ENCODE measurements at regions not wholly inside any gene's neighbourhood (a gene's known extent, or its start where the extent isn't known, plus 50 kb on each side); places are given as distances from the start of the nearest gene placed in this dataset.

GRCh38 chr3:69585472-69585871 is 153.8 kb upstream of the MITF start:
- H3K4ac ChIP-seq (ENCODE audit: low read depth in 1 of 2, low read length in 2 of 2), result no peak overlapping the region
- H3K4me1 ChIP-seq (ENCODE audit: control insufficient read depth, insufficient read depth, low read depth, low read length), result no peaks in the 10 kb centered on the region
- no peak overlapping the region for H2BK15ac ChIP-seq (ENCODE audit: low read depth, poor library complexity, severe bottlenecking)
- no peak overlapping the region for H3K27ac ChIP-seq (ENCODE audit: low read length, poor library complexity, severe bottlenecking)
- peaks cover 0 to 9% of the 10 kb centered on the region in 2 experiments for H3K27me3 ChIP-seq (ENCODE audit: control insufficient read depth in 1 of 2, insufficient read depth in 1 of 2, low read length in 2 of 2)
- H3K14ac ChIP-seq (ENCODE audit: low read length in 2 of 2), result no peak overlapping the region
- H4K91ac ChIP-seq (ENCODE audit: low read length), result no peak overlapping the region
- WGBS, result 89% methylated on average over 1 of the region's 1 CpG
- DNase-seq, result no peak
- H2BK120ac ChIP-seq (ENCODE audit: low read depth, low read length), result no peak overlapping the region
- H3K9me3 ChIP-seq (ENCODE audit: control insufficient read depth, low read length), result peaks cover 29% of the 10 kb centered on the region
- H2AK5ac ChIP-seq (ENCODE audit: low read length, severe bottlenecking), result no peak overlapping the region
- H3K79me1 ChIP-seq (replicated peaks; ENCODE audit: low read length, poor library complexity, severe bottlenecking), result no peaks in the 10 kb centered on the region
- H3K18ac ChIP-seq (ENCODE audit: low read depth in 1 of 2, low read length in 2 of 2), result no peak overlapping the region
- no peaks in the 10 kb centered on the region for H3K36me3 ChIP-seq (ENCODE audit: control insufficient read depth in 1 of 2, insufficient read depth in 2 of 2, low read depth in 1 of 2, low read length in 2 of 2)
- H2BK5ac ChIP-seq (ENCODE audit: low read depth, low read length, poor library complexity, severe bottlenecking), result no peak overlapping the region
- no peak overlapping the region for H3K23ac ChIP-seq (ENCODE audit: low read length in 2 of 2)
- H4K8ac ChIP-seq (ENCODE audit: low read length), result no peak overlapping the region
- H3K9ac ChIP-seq (ENCODE audit: low read length), result no peak overlapping the region
- no peak overlapping the region for H3K4me3 ChIP-seq (ENCODE audit: insufficient read depth in 1 of 2, low read depth in 1 of 2, low read length in 2 of 2)
- H3K4me2 ChIP-seq (ENCODE audit: low read length, poor library complexity, severe bottlenecking), result no peak overlapping the region
- H2AFZ ChIP-seq (ENCODE audit: low read depth, low read length), result no peak overlapping the region
- no peak overlapping the region for H2BK12ac ChIP-seq (ENCODE audit: low read length in 2 of 2)

- Histone ChIP-seq H3K79me1 (replicated peaks; ENCODE audit: low read length, poor library complexity, severe bottlenecking) (no peaks in the 10 kb centered on the region), H2BK15ac (ENCODE audit: low read depth, poor library complexity, severe bottlenecking) (no peak overlapping the region), H3K27me3 (ENCODE audit: control insufficient read depth in 1 of 2, insufficient read depth in 1 of 2, low read length in 2 of 2) (peaks cover 3 to 18% of the 10 kb centered on the region in 2 experiments), H2BK120ac (ENCODE audit: low read depth, low read length) (no peak overlapping the region), H3K23ac (ENCODE audit: low read length in 2 of 2) (no peak overlapping the region), H2BK5ac (ENCODE audit: low read depth, low read length, poor library complexity, severe bottlenecking) (no peak overlapping the region), H3K4ac (ENCODE audit: low read depth in 1 of 2, low read length in 2 of 2) (no peak overlapping the region), H3K18ac (ENCODE audit: low read depth in 1 of 2, low read length in 2 of 2) (no peak overlapping the region), H3K9me3 (ENCODE audit: control insufficient read depth, low read length) (peaks cover 15% of the 10 kb centered on the region), H4K8ac (ENCODE audit: low read length) (no peak overlapping the region), H3K9ac (ENCODE audit: low read length) (no peak overlapping the region), H2BK12ac (ENCODE audit: low read length in 2 of 2) (no peak overlapping the region), H2AFZ (ENCODE audit: low read depth, low read length) (no peak overlapping the region), H3K4me2 (ENCODE audit: low read length, poor library complexity, severe bottlenecking) (no peak overlapping the region), H3K4me1 (ENCODE audit: control insufficient read depth, insufficient read depth, low read depth, low read length) (no peaks in the 10 kb centered on the region), H3K27ac (ENCODE audit: low read length, poor library complexity, severe bottlenecking) (no peak overlapping the region), H3K14ac (ENCODE audit: low read length in 2 of 2) (no peak overlapping the region), H3K4me3 (ENCODE audit: insufficient read depth in 1 of 2, low read depth in 1 of 2, low read length in 2 of 2) (no peak overlapping the region), H3K36me3 (ENCODE audit: control insufficient read depth in 1 of 2, insufficient read depth in 2 of 2, low read depth in 1 of 2, low read length in 2 of 2) (no peaks in the 10 kb centered on the region), H4K91ac (ENCODE audit: low read length) (no peak overlapping the region), H2AK5ac (ENCODE audit: low read length, severe bottlenecking) (no peak overlapping the region)
- DNase-seq, result no peak
- 37% methylated on average over 3 of the region's 4 CpGs for WGBS
Measured at GRCh38 chr3:69582044-69582443, 157.2 kb upstream of the MITF start.

GRCh38 chr3:69579306-69580041 is 159.8 kb upstream of the MITF start:
- Histone ChIP-seq H3K4me2 (ENCODE audit: low read length, poor library complexity, severe bottlenecking) (no peak overlapping the region), H3K23ac (ENCODE audit: low read length in 2 of 2) (no peak overlapping the region), H3K9me3 (ENCODE audit: control insufficient read depth, low read length) (no peaks in the 10 kb centered on the region), H2BK120ac (ENCODE audit: low read depth, low read length) (no peak overlapping the region), H3K9ac (ENCODE audit: low read length) (no peak overlapping the region), H2BK12ac (ENCODE audit: low read length in 2 of 2) (no peak overlapping the region), H2BK15ac (ENCODE audit: low read depth, poor library complexity, severe bottlenecking) (no peak overlapping the region), H4K91ac (ENCODE audit: low read length) (no peak overlapping the region), H3K18ac (ENCODE audit: low read depth in 1 of 2, low read length in 2 of 2) (no peak overlapping the region), H3K4ac (ENCODE audit: low read depth in 1 of 2, low read length in 2 of 2) (no peak overlapping the region), H4K8ac (ENCODE audit: low read length) (no peak overlapping the region), H3K79me1 (replicated peaks; ENCODE audit: low read length, poor library complexity, severe bottlenecking) (no peaks in the 10 kb centered on the region), H3K36me3 (ENCODE audit: control insufficient read depth in 1 of 2, insufficient read depth in 2 of 2, low read depth in 1 of 2, low read length in 2 of 2) (no peaks in the 10 kb centered on the region), H2AFZ (ENCODE audit: low read depth, low read length) (no peak overlapping the region), H2BK5ac (ENCODE audit: low read depth, low read length, poor library complexity, severe bottlenecking) (no peak overlapping the region), H3K4me3 (ENCODE audit: insufficient read depth in 1 of 2, low read depth in 1 of 2, low read length in 2 of 2) (no peak overlapping the region), H3K4me1 (ENCODE audit: control insufficient read depth, insufficient read depth, low read depth, low read length) (no peaks in the 10 kb centered on the region), H2AK5ac (ENCODE audit: low read length, severe bottlenecking) (no peak overlapping the region), H3K27me3 (ENCODE audit: control insufficient read depth in 1 of 2, insufficient read depth in 1 of 2, low read length in 2 of 2) (peaks cover 3 to 13% of the 10 kb centered on the region in 2 experiments), H3K14ac (ENCODE audit: low read length in 2 of 2) (no peak overlapping the region), H3K27ac (ENCODE audit: low read length, poor library complexity, severe bottlenecking) (no peak overlapping the region)
- WGBS, result 57% methylated on average over 7 of the region's 8 CpGs
- no peak for DNase-seq

- Histone ChIP-seq H2AFZ (ENCODE audit: low read depth, low read length) (no peak overlapping the region), H3K9me3 (ENCODE audit: control insufficient read depth, low read length) (no peaks in the 10 kb centered on the region), H3K14ac (ENCODE audit: low read length in 2 of 2) (no peak overlapping the region), H3K4me1 (ENCODE audit: control insufficient read depth, insufficient read depth, low read depth, low read length) (no peaks in the 10 kb centered on the region), H2BK12ac (ENCODE audit: low read length in 2 of 2) (no peak overlapping the region), H4K8ac (ENCODE audit: low read length) (no peak overlapping the region), H3K4me3 (ENCODE audit: insufficient read depth in 1 of 2, low read depth in 1 of 2, low read length in 2 of 2) (no peak overlapping the region), H3K4me2 (ENCODE audit: low read length, poor library complexity, severe bottlenecking) (no peak overlapping the region), H3K36me3 (ENCODE audit: control insufficient read depth in 1 of 2, insufficient read depth in 2 of 2, low read depth in 1 of 2, low read length in 2 of 2) (no peaks in the 10 kb centered on the region), H2BK120ac (ENCODE audit: low read depth, low read length) (no peak overlapping the region), H2BK5ac (ENCODE audit: low read depth, low read length, poor library complexity, severe bottlenecking) (no peak overlapping the region), H4K91ac (ENCODE audit: low read length) (no peak overlapping the region), H3K27ac (ENCODE audit: low read length, poor library complexity, severe bottlenecking) (no peak overlapping the region), H3K4ac (ENCODE audit: low read depth in 1 of 2, low read length in 2 of 2) (no peak overlapping the region), H3K18ac (ENCODE audit: low read depth in 1 of 2, low read length in 2 of 2) (no peak overlapping the region), H2BK15ac (ENCODE audit: low read depth, poor library complexity, severe bottlenecking) (no peak overlapping the region), H3K23ac (ENCODE audit: low read length in 2 of 2) (no peak overlapping the region), H2AK5ac (ENCODE audit: low read length, severe bottlenecking) (no peak overlapping the region), H3K9ac (ENCODE audit: low read length) (no peak overlapping the region), H3K27me3 (ENCODE audit: control insufficient read depth in 1 of 2, insufficient read depth in 1 of 2, low read length in 2 of 2) (peaks cover 7 to 12% of the 10 kb centered on the region in 2 experiments), H3K79me1 (replicated peaks; ENCODE audit: low read length, poor library complexity, severe bottlenecking) (no peaks in the 10 kb centered on the region)
- 82% methylated on average over 1 of the region's 3 CpGs for WGBS
- no peak for DNase-seq
Measured at GRCh38 chr3:69569520-69569919, 169.7 kb upstream of the MITF start.
